Hepatocyte (in vitro differentiated cells): ENCODE measurements at regions not wholly inside any gene's neighbourhood (a gene's known extent, or its start where the extent isn't known, plus 50 kb on each side); places are given as distances from the start of the nearest gene placed in this dataset.

Experiments used
- CTCF ChIP-seq: fragments of 200-600 bp; sonication (generic); IDR thresholded peaks from 2 replicates; pipeline ENCODE4 v1.5.1; 2016; ENCODE audit warnings: antibody characterized with exemption, mild to moderate bottlenecking; ENCODE audit not compliant: poor library complexity
- EZH2 ChIP-seq: fragments of 200-600 bp; sonication (generic); IDR thresholded peaks from 2 replicates; pipeline ENCODE4 v1.6.1; 2016; ENCODE audit warnings: antibody characterized with exemption, mild to moderate bottlenecking, borderline replicate concordance

GRCh38 chr1:199868777-199869176, 158.7 kb upstream of the NR5A2 start:
- TF ChIP-seq CTCF (no peak), EZH2 (no peak)
